Prostate gland (tissue), 2 donors: ENCODE measurements at regions not wholly inside any gene's neighbourhood (a gene's known extent, or its start where the extent isn't known, plus 50 kb on each side); places are given as distances from the start of the nearest gene placed in this dataset.

ENCODE experiments used
- DNase-seq: peaks from one replicate; pipeline ENCODE4 v3.0.0-alpha.2; 2019; ENCODE audit warnings: low spot score
- H3K27ac ChIP-seq, 2 donors: fragments of 200-600 bp; sonication (generic); 2 replicates each; pipeline ENCODE4 v1.5.1; 2017 to 2019
- H3K27me3 ChIP-seq: fragments of 200-600 bp; sonication (generic); replicated peaks from 2 replicates; pipeline ENCODE4 v1.5.1; 2019; ENCODE audit not compliant: insufficient read depth
- H3K36me3 ChIP-seq, 2 donors: fragments of 200-600 bp; sonication (generic); 1 replicate in 1 of 2; 2 replicates in 1 of 2; pipeline versions ENCODE4 v1.5.1 to v1.8.1; 2017 to 2019
- H3K4me1 ChIP-seq: fragments of 200-600 bp; sonication (generic); replicated peaks from 2 replicates; pipeline ENCODE4 v1.5.1; 2019
- H3K4me3 ChIP-seq, 2 donors: fragments of 200-600 bp; sonication (generic); 2 replicates each; pipeline ENCODE4 v1.5.1; 2017 to 2019
- H3K9me3 ChIP-seq: fragments of 200-600 bp; sonication (generic); 2 replicates; pipeline ENCODE4 v1.5.1; 2017
- CTCF ChIP-seq, 4 experiments: fragments of 200-600 bp in 2 of 4; fragments of 450-650 bp in 2 of 4; sonication (generic) in 2 of 4; IDR thresholded peaks; 1 replicate in 3 of 4; 2 replicates in 1 of 4; pipeline ENCODE4 v1.5.1; 2016 to 2019; ENCODE audit warnings: antibody characterized with exemption in 4 of 4, mild to moderate bottlenecking in 2 of 4, moderate library complexity in 2 of 4
- POLR2A ChIP-seq: fragments of 450-650 bp; IDR thresholded peaks from one replicate; pipeline ENCODE4 v1.6.1; 2016; ENCODE audit warnings: antibody characterized with exemption, mild to moderate bottlenecking
- POLR2AphosphoS5 ChIP-seq: sonication (generic); formaldehyde crosslinking; IDR thresholded peaks from one replicate; pipeline ENCODE4 v1.6.1; 2017; ENCODE audit warnings: antibody characterized with exemption
- WGBS: methylation state at CpG from one replicate; pipeline ENCODE4 v1.1.5; 2018; 5-methylcytosine and 5-hydroxymethylcytosine counted together
- intact Hi-C: fragments of 100-400 bp; cut with DNase I; formaldehyde crosslinking; loops from one replicate; pipeline ENCODE4 v1.14.2; 2022

- WGBS: 92% methylated on average over 12 of the region's 12 CpGs
- H3K4me1 ChIP-seq: no peaks in the 10 kb centered on the region
- intact Hi-C loops: no loop called here
- TF ChIP-seq CTCF (IDR thresholded peaks at IDR 0.05) (no peak), POLR2AphosphoS5 (no peak), POLR2A (no peak)
- no peak overlapping the region for H3K4me3 ChIP-seq
- H3K27ac ChIP-seq: no peak overlapping the region
- H3K27me3 ChIP-seq: no peaks in the 10 kb centered on the region
- no peaks in the 10 kb centered on the region for H3K36me3 ChIP-seq
- no peaks in the 10 kb centered on the region for H3K9me3 ChIP-seq
- DNase-seq: no peak
Measured at GRCh38 chr10:3273966-3274365, 101.4 kb upstream of the PITRM1 start.

GRCh38 chr10:3272300-3272699, 99.7 kb upstream of the PITRM1 start:
- Histone ChIP-seq H3K4me3 (no peak overlapping the region), H3K27me3 (no peaks in the 10 kb centered on the region), H3K4me1 (no peaks in the 10 kb centered on the region), H3K9me3 (no peaks in the 10 kb centered on the region), H3K27ac (no peak overlapping the region), H3K36me3 (no peaks in the 10 kb centered on the region)
- TF ChIP-seq CTCF (IDR thresholded peaks at IDR 0.05): no peak
- no peak for TF ChIP-seq POLR2AphosphoS5
- no peak for TF ChIP-seq POLR2A
- intact Hi-C loops: no loop called here
- WGBS: 68% methylated on average over 5 of the region's 5 CpGs
- no peak for DNase-seq

- Histone ChIP-seq H3K4me3 (no peak overlapping the region), H3K27ac (no peak overlapping the region), H3K9me3 (no peaks in the 10 kb centered on the region), H3K27me3 (no peaks in the 10 kb centered on the region), H3K4me1 (no peaks in the 10 kb centered on the region), H3K36me3 (no peaks in the 10 kb centered on the region)
- intact Hi-C loops: no loop called here
- TF ChIP-seq POLR2AphosphoS5 (no peak), CTCF (IDR thresholded peaks at IDR 0.05) (no peak), POLR2A (no peak)
- DNase-seq: no peak
- WGBS: 89% methylated on average over 14 of the region's 14 CpGs
Measured at GRCh38 chr10:3271354-3272115, 99.0 kb upstream of the PITRM1 start.

- intact Hi-C loops: no loop called here
- Histone ChIP-seq H3K27ac (no peak overlapping the region), H3K4me1 (no peaks in the 10 kb centered on the region), H3K36me3 (no peaks in the 10 kb centered on the region), H3K27me3 (no peaks in the 10 kb centered on the region), H3K4me3 (no peak overlapping the region), H3K9me3 (no peaks in the 10 kb centered on the region)
- TF ChIP-seq POLR2A (no peak), CTCF (IDR thresholded peaks at IDR 0.05) (no peak), POLR2AphosphoS5 (no peak)
- 80% methylated on average over 18 of the region's 18 CpGs for WGBS
- DNase-seq: no peak
Measured at GRCh38 chr10:3270577-3271316, 98.2 kb upstream of the PITRM1 start.
